Activated CD8-positive, alpha-beta T cell treated with anti-CD3 and anti-CD28 coated beads for 36 hours (primary cell): ENCODE measurements at regions not wholly inside any gene's neighbourhood (a gene's known extent, or its start where the extent isn't known, plus 50 kb on each side); places are given as distances from the start of the nearest gene placed in this dataset.
"Not testable (repeated sequence)": the region's sequence is repeated elsewhere in the genome, so short reads cannot be mapped to it uniquely, and the experiment has no call there.

Source experiments
- ATAC-seq: fragments of 200-7000 bp; cut with Tn5 transposase; one replicate; pipeline ENCODE4 v1.10.0; 2021; ENCODE audit warnings: mild to moderate bottlenecking, moderate library complexity
- CTCF ChIA-PET: fragments of 350-600 bp; sonication (Branson Sonifier 250); formaldehyde crosslinking; loops from one replicate; lab custom pipeline; 2021; ENCODE audit warnings: antibody characterized with exemption; lab: Charles Lee
- POLR2A ChIA-PET: fragments of 350-600 bp; sonication (Branson Sonifier 250); formaldehyde crosslinking; loops from one replicate; lab custom pipeline; 2021; ENCODE audit warnings: antibody characterized with exemption; lab: Charles Lee
- DNase-seq: peaks from one replicate; pipeline ENCODE4 v3.0.0-alpha.2; 2020
- H3K27ac Mint-ChIP-seq: one replicate; pipeline ENCODE4 v1.8.0; 2021; ENCODE audit warnings: mild to moderate bottlenecking, mixed read lengths
- H3K27me3 Mint-ChIP-seq: one replicate; pipeline ENCODE4 v1.8.0; 2021; ENCODE audit warnings: mixed read lengths
- H3K36me3 Mint-ChIP-seq: one replicate; pipeline ENCODE4 v1.8.0; 2021; ENCODE audit warnings: low read depth, mixed read lengths
- H3K4me1 Mint-ChIP-seq: one replicate; pipeline ENCODE4 v1.8.0; 2021; ENCODE audit warnings: low read depth, mixed read lengths
- H3K4me3 Mint-ChIP-seq: one replicate; pipeline ENCODE4 v1.8.0; 2021; ENCODE audit warnings: mild to moderate bottlenecking, moderate library complexity, mixed read lengths
- H3K9me3 Mint-ChIP-seq: one replicate; pipeline ENCODE4 v1.8.0; 2021; ENCODE audit warnings: mixed read lengths
- intact Hi-C: fragments of 100-400 bp; cut with micrococcal nuclease; formaldehyde crosslinking; loops from one replicate; pipeline ENCODE4 v1.10.0; 2022
- TF ChIP-seq, protein P1 (sequence below): fragments of 200-600 bp; IDR thresholded peaks from one replicate; pipeline ENCODE4 v1.8.0; 2022; ENCODE audit warnings: antibody characterized with exemption, mild to moderate bottlenecking

DNA sequence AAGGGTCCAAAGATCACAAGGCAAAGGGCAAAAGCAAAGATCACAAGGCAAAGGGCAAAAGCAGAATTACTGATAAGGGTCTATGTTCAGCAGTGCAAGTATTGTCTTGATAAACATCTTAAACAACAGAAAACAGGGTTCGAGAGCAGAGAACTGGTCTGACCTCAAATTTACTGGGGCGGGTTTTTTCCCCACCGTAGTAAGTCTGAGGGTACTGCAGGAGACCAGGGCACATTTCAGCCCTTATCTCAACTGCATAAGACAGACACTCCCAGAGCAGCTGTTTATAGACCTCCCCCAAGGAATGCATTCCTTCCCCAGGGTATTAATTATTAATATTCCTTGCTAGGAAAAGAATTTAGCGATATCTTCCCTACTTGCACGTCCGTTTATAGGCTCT lies 61.3 kb downstream of the ZNF860 start:
- H3K27ac Mint-ChIP-seq, POLR2A ChIA-PET, H3K4me3 Mint-ChIP-seq, ATAC-seq, H3K4me1 Mint-ChIP-seq, CTCF ChIA-PET, H3K27me3 Mint-ChIP-seq, DNase-seq, H3K36me3 Mint-ChIP-seq, intact Hi-C loops: not testable (repeated sequence)
- peaks cover 20% of the 10 kb centered on the region for H3K9me3 Mint-ChIP-seq

DNA sequence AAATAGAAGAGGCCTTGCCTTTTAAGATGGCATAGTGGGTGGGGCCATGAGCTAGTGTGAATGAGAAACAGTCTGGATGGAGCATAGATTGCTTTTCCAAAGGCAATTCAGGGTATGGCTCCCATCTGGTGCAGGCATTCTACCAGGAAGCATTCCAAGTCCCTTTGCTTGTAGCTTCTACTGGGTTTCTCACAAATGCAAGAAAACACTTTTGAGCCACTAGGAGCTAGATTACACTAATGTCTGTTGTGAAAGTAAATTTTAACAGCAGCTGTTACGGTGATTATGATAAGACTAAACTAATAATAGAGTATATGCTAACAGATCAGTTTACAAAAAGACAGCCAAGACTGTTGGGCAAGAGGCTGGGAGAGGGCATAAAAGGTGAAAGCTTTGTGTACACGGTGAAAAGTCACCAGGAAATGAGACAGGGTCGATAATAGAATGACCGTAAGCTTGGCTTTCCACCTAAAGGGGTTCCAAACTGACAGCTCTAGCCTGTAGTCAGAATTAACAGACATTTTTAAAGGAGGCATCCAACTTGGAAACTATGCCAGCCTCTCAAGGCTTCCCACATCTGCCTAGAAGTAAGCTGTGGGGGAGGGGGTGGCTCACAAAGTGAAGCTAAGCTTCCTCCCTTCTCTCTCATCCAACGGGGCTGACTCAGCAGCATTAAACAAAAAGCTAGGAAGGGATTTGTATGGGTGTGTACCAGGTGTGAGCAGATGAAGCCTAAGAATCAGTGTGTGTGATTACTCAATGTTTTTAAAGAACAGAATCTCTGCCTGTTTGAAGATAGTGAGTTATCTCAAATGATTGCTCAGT lies 61.1 kb upstream of the GPD1L start:
- no peaks in the 10 kb centered on the region for H3K4me1 Mint-ChIP-seq
- ATAC-seq (no peak), DNase-seq (no peak)
- peaks cover 21% of the 10 kb centered on the region for H3K9me3 Mint-ChIP-seq
- intact Hi-C loops: no loop called here
- no peaks in the 10 kb centered on the region for H3K36me3 Mint-ChIP-seq
- POLR2A ChIA-PET: no interaction called here
- no peaks in the 10 kb centered on the region for H3K27me3 Mint-ChIP-seq
- H3K27ac Mint-ChIP-seq: no peak overlapping the region
- CTCF ChIA-PET: interaction anchor here (0.9 to 1.3 kb wide), 2 partner anchors 26 to 37 kb away, joined by 3 to 7 read pairs; no protein-coding TSS in a partner anchor
- TF ChIP-seq, protein P1, sequence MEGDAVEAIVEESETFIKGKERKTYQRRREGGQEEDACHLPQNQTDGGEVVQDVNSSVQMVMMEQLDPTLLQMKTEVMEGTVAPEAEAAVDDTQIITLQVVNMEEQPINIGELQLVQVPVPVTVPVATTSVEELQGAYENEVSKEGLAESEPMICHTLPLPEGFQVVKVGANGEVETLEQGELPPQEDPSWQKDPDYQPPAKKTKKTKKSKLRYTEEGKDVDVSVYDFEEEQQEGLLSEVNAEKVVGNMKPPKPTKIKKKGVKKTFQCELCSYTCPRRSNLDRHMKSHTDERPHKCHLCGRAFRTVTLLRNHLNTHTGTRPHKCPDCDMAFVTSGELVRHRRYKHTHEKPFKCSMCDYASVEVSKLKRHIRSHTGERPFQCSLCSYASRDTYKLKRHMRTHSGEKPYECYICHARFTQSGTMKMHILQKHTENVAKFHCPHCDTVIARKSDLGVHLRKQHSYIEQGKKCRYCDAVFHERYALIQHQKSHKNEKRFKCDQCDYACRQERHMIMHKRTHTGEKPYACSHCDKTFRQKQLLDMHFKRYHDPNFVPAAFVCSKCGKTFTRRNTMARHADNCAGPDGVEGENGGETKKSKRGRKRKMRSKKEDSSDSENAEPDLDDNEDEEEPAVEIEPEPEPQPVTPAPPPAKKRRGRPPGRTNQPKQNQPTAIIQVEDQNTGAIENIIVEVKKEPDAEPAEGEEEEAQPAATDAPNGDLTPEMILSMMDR: no peak
- H3K4me3 Mint-ChIP-seq: no peak overlapping the region

- no peaks in the 10 kb centered on the region for H3K4me1 Mint-ChIP-seq
- intact Hi-C loops: no loop called here
- ChIA-PET CTCF (no interaction called here), POLR2A (no interaction called here)
- ATAC-seq (no peak), DNase-seq (no peak)
- H3K27me3 Mint-ChIP-seq: no peaks in the 10 kb centered on the region
- no peak overlapping the region for H3K4me3 Mint-ChIP-seq
- no peak overlapping the region for H3K27ac Mint-ChIP-seq
- H3K36me3 Mint-ChIP-seq: no peaks in the 10 kb centered on the region
- peaks cover 21% of the 10 kb centered on the region for H3K9me3 Mint-ChIP-seq
- TF ChIP-seq, protein P1: no peak
Observed at GRCh38 chr3:32046102-32046501, 60.3 kb upstream of the GPD1L start.

GRCh38 chr3:32048487-32049182 lies 57.8 kb upstream of the GPD1L start:
- no peak overlapping the region for H3K27ac Mint-ChIP-seq
- H3K27me3 Mint-ChIP-seq: no peaks in the 10 kb centered on the region
- H3K4me1 Mint-ChIP-seq: no peaks in the 10 kb centered on the region
- intact Hi-C loops: no loop called here
- H3K4me3 Mint-ChIP-seq: no peak overlapping the region
- POLR2A ChIA-PET: no interaction called here
- TF ChIP-seq, protein P1: no peak
- CTCF ChIA-PET: no interaction called here
- DNase-seq (no peak), ATAC-seq (no peak)
- H3K9me3 Mint-ChIP-seq: peaks cover 4% of the 10 kb centered on the region
- H3K36me3 Mint-ChIP-seq: no peaks in the 10 kb centered on the region

GRCh38 chr3:32049916-32050315 lies 56.5 kb upstream of the GPD1L start:
- no peak for ATAC-seq
- Mint-ChIP-seq H3K9me3 (peaks cover 2% of the 10 kb centered on the region), H3K36me3 (no peaks in the 10 kb centered on the region), H3K4me3 (no peak overlapping the region), H3K27me3 (no peaks in the 10 kb centered on the region), H3K27ac (no peak overlapping the region), H3K4me1 (no peaks in the 10 kb centered on the region)
- ChIA-PET POLR2A (no interaction called here), CTCF (interaction anchor here (1.0 to 1.8 kb wide), 4 partner anchors 31 to 94 kb away, joined by 3 to 4 read pairs (median 4); no protein-coding TSS in a partner anchor)
- no peak for DNase-seq
- TF ChIP-seq, protein P1: no peak
- intact Hi-C loops: no loop called here

DNA sequence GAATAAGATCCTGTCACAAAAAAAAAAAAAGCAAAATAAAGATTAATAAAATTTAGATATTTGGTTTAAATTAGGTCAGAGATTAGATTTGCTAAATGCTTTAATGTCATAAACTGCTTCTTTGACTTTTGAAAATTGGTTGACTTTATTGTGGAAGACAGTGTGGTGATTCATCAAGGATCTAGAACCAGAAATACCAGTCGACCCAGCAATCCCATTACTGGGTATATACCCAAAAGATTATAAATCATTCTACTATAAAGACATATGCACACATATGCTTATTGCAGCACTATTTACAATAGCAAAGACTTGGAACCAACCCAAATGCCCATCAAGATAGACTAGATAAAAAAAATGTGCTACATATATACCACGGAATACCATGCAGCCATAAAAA lies 54.2 kb upstream of the GPD1L start:
- H3K27ac Mint-ChIP-seq, ATAC-seq, H3K4me1 Mint-ChIP-seq, H3K9me3 Mint-ChIP-seq, H3K36me3 Mint-ChIP-seq, intact Hi-C loops, H3K27me3 Mint-ChIP-seq, DNase-seq, H3K4me3 Mint-ChIP-seq, POLR2A ChIA-PET, CTCF ChIA-PET: not testable (repeated sequence)

- H3K36me3 Mint-ChIP-seq, H3K27me3 Mint-ChIP-seq, H3K9me3 Mint-ChIP-seq, intact Hi-C loops, H3K4me1 Mint-ChIP-seq, H3K4me3 Mint-ChIP-seq, ATAC-seq, CTCF ChIA-PET, DNase-seq, H3K27ac Mint-ChIP-seq, POLR2A ChIA-PET: not testable (repeated sequence)
Observed at GRCh38 chr3:32052851-32053250, 53.6 kb upstream of the GPD1L start.
